Adrenal gland (tissue), 9 donors: ENCODE measurements at regions not wholly inside any gene's neighbourhood (a gene's known extent, or its start where the extent isn't known, plus 50 kb on each side); places are given as distances from the start of the nearest gene placed in this dataset.

Experiments used
- DNase-seq, 7 donors: peaks; one replicate each; pipeline ENCODE4 v3.0.0-alpha.2; 2019 to 2020
- H3K27ac ChIP-seq, 5 donors: fragments of 200-600 bp; sonication (generic) in 4 of 5; 1 replicate in 3 of 5; 2 replicates in 2 of 5; pipeline versions ENCODE4 v1.5.1 to v1.8.0; 2016 to 2020; ENCODE audit warnings: mild to moderate bottlenecking in 1 of 5
- H3K27me3 ChIP-seq: fragments of 200-600 bp; 2 replicates; pipeline ENCODE4 v1.8.0; 2021
- H3K36me3 ChIP-seq, 2 donors: fragments of 200-600 bp; replicated peaks in 1 of 2; 1 replicate in 1 of 2; 2 replicates in 1 of 2; pipeline versions ENCODE4 v1.5.1 to v1.8.0; 2018 to 2022
- H3K4me1 ChIP-seq, 2 donors: fragments of 200-600 bp; replicated peaks in 1 of 2; 1 replicate in 1 of 2; 2 replicates in 1 of 2; pipeline versions ENCODE4 v1.5.1 to v1.8.0; 2018 to 2021
- H3K4me3 ChIP-seq, 4 donors: fragments of 200-600 bp; sonication (generic) in 3 of 4; one replicate each; pipeline ENCODE4 v1.5.1; 2016 to 2018
- H3K9me3 ChIP-seq, 3 donors: fragments of 200-600 bp; sonication (generic) in 1 of 3; replicated peaks in 1 of 3; 1 replicate in 2 of 3; 2 replicates in 1 of 3; pipeline versions ENCODE4 v1.5.1 to v1.8.0; 2016 to 2021
- POLR2A ChIP-seq, 2 donors: fragments of 450-650 bp; IDR thresholded peaks; one replicate each; pipeline ENCODE4 v1.6.1; 2017; ENCODE audit warnings: antibody characterized with exemption in 2 of 2, mild to moderate bottlenecking in 2 of 2, moderate library complexity in 1 of 2
- WGBS, 4 donors: extraction: QIAGEN DNeasy Blood & Tissue Kit in 2 of 4; methylation state at CpG; one replicate each; pipeline versions ENCODE4 v1.1.5 to v1.1.7; 2013 to 2017; 5-methylcytosine and 5-hydroxymethylcytosine counted together
- intact Hi-C, 2 donors: fragments of 100-400 bp; cut with DNase I; formaldehyde crosslinking; loops; one replicate each; pipeline versions ENCODE4 v1.14.1 to v1.15.0; 2022 to 2023
- TF ChIP-seq, protein P1 (sequence below), 6 experiments: fragments of 450-650 bp in 4 of 6; fragments of 200-600 bp in 2 of 6; sonication (generic) in 1 of 6; IDR thresholded peaks; 1 replicate in 5 of 6; 2 replicates in 1 of 6; pipeline versions ENCODE4 v1.5.1 to v1.8.0; 2016 to 2021; ENCODE audit warnings: antibody characterized with exemption in 6 of 6, mild to moderate bottlenecking in 2 of 6, moderate library complexity in 1 of 6
- donor health status: healthy with polysubstance abuse.
- donor health status: Bipolar disorder and iron deficiency.
- donor health status: DM: yes; HTN: yes; CAD: no.
- donor health status: DM: no; HTN: no; CAD: no.
- donor health status: DM: no; HTN: no; CAD: no.

GRCh38 chr10:64211466-64211865 is 690.3 kb downstream of the REEP3 start:
- Histone ChIP-seq H3K4me1 (no peaks in the 10 kb centered on the region), H3K4me3 (no peak overlapping the region), H3K27me3 (no peaks in the 10 kb centered on the region), H3K9me3 (no peaks in the 10 kb centered on the region), H3K36me3 (no peaks in the 10 kb centered on the region), H3K27ac (no peak overlapping the region)
- 63 to 74% (median 72%) methylated on average over 3 of the region's 3 CpGs for WGBS, 4 donors
- TF ChIP-seq, protein P1, sequence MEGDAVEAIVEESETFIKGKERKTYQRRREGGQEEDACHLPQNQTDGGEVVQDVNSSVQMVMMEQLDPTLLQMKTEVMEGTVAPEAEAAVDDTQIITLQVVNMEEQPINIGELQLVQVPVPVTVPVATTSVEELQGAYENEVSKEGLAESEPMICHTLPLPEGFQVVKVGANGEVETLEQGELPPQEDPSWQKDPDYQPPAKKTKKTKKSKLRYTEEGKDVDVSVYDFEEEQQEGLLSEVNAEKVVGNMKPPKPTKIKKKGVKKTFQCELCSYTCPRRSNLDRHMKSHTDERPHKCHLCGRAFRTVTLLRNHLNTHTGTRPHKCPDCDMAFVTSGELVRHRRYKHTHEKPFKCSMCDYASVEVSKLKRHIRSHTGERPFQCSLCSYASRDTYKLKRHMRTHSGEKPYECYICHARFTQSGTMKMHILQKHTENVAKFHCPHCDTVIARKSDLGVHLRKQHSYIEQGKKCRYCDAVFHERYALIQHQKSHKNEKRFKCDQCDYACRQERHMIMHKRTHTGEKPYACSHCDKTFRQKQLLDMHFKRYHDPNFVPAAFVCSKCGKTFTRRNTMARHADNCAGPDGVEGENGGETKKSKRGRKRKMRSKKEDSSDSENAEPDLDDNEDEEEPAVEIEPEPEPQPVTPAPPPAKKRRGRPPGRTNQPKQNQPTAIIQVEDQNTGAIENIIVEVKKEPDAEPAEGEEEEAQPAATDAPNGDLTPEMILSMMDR (IDR thresholded peaks at IDR 0.05): no peak
- TF ChIP-seq POLR2A (IDR thresholded peaks at IDR 0.05): no peak
- intact Hi-C loops: no loop called here
- no peak for DNase-seq

DNA sequence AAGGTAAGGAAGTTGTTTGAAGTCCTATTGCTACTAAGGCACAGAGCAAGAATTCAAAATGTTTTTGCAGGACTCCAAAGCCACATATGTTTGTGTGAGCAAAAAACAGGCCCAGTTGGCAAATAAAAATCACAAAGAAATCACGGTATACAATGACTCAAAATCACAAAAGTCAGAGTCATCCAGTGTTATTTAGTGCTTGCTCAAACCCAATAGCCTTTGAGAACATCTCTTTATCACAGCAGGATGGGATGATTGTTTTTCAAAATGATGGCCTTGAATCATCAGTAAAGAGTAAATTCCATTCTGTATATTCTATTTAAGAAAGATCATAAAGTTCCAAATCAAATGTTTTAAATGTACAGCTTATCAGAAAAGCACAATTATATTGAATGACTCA is 693.9 kb downstream of the REEP3 start:
- TF ChIP-seq POLR2A (IDR thresholded peaks at IDR 0.05): no peak
- TF ChIP-seq, protein P1 (IDR thresholded peaks at IDR 0.05): no peak
- intact Hi-C loops: no loop called here
- 32 to 67% (median 61%) methylated on average over 1 of the region's 1 CpG for WGBS, 4 donors

DNA sequence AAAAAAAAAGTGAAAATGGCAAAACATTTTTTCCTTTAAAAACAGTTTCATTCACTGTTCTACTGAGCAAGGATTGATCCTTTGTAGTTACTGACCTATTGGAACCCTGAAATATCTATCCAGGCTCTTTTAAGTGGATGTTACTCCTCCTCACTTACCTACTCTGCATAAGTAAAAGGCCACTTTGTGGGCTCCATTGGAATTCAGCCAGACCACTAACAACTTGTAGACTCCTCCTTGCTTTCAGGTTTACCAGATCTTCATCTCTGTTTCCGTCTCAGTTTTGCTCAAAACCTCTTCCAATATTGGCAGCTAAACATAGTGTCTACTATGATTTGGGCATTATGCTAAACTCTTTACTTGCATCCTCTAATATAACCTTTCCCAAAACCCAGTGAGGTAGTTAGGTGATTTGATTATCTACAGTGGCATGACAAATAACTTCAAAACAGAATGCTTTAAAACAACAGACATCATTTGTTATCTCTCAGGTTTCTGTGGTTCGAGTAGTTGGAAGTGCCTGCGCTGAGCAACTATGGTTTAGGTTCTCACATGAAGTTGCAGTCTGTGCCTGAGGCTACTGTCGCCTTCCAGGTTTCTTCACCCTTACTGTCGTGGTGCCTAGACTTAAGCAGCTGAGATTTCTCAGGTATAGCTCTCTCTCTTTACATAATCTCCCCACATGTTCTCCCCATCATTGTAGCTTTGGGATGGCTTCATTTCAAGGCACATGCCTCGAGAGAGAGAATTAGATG is 698.2 kb downstream of the REEP3 start:
- WGBS, 4 donors: 67 to 74% (median 69%) methylated on average over 6 of the region's 6 CpGs
- H3K4me3 ChIP-seq: no peak overlapping the region
- TF ChIP-seq POLR2A (IDR thresholded peaks at IDR 0.05): no peak
- TF ChIP-seq, protein P1 (IDR thresholded peaks at IDR 0.05): no peak

More for the DNA sequence above, 693.9 kb downstream of the REEP3 start:
- no peak for DNase-seq
- H3K36me3 ChIP-seq: no peaks in the 10 kb centered on the region
- no peaks in the 10 kb centered on the region for H3K9me3 ChIP-seq
- no peaks in the 10 kb centered on the region for H3K4me1 ChIP-seq
- no peak overlapping the region for H3K27ac ChIP-seq
- no peak overlapping the region for H3K4me3 ChIP-seq
- no peaks in the 10 kb centered on the region for H3K27me3 ChIP-seq

DNA sequence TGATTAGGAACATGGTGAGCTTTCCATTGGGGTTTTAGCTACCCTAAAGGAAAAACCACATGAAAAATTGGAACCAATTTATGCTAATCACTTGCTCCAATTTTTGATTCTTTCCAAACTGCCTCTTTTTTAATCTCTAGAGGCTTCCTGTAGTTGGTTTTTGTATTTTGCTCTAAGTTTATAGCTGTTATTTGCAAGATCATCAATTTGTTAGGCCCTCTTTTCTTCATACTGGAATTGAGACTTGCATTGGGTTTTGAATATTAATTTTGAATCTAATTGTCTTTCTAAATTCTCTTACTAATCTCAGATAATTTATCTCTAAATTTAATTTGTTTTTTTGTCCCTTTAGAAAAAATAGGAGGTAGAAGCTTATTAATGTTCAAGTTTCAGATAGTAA is 713.3 kb downstream of the REEP3 start:
- no peak for TF ChIP-seq POLR2A (IDR thresholded peaks at IDR 0.05)
- TF ChIP-seq, protein P1 (IDR thresholded peaks at IDR 0.05): no peak
- intact Hi-C loops: no loop called here
- Histone ChIP-seq H3K4me3 (no peak overlapping the region), H3K9me3 (no peaks in the 10 kb centered on the region), H3K4me1 (no peaks in the 10 kb centered on the region), H3K27ac (no peak overlapping the region), H3K36me3 (no peaks in the 10 kb centered on the region), H3K27me3 (no peaks in the 10 kb centered on the region)
- DNase-seq: no peak

More for the DNA sequence above, 698.2 kb downstream of the REEP3 start:
- H3K27ac ChIP-seq: no peak overlapping the region
- no peaks in the 10 kb centered on the region for H3K27me3 ChIP-seq
- intact Hi-C loops: no loop called here
- no peaks in the 10 kb centered on the region for H3K36me3 ChIP-seq
- no peaks in the 10 kb centered on the region for H3K4me1 ChIP-seq
- H3K9me3 ChIP-seq: peaks cover 0 to 5% (median 0%) of the 10 kb centered on the region in 3 donors
- no peak for DNase-seq
